GM18505 (cell line): ENCODE measurements at regions not wholly inside any gene's neighbourhood (a gene's known extent, or its start where the extent isn't known, plus 50 kb on each side); places are given as distances from the start of the nearest gene placed in this dataset.

Experiments
- ATAC-seq: cut with Tn5 transposase; IDR thresholded peaks from one replicate; pipeline ENCODE4 v1.9.1; 2021; ENCODE audit not compliant: unreplicated experiment
- POLR2A ChIP-seq: IDR thresholded peaks from 4 replicates; pipeline ENCODE4 v1.6.1; 2011; ENCODE audit warnings: borderline replicate concordance; ENCODE audit not compliant: insufficient read depth, insufficient read length; ENCODE audit errors: extremely low read depth

GRCh38 chr2:147792966-147793617 lies 51.7 kb upstream of the ACVR2A start:
- no peak for TF ChIP-seq POLR2A
- no peak for ATAC-seq

GRCh38 chr2:147790580-147790979 lies 54.2 kb upstream of the ACVR2A start:
- no peak for ATAC-seq
- no peak for TF ChIP-seq POLR2A

- no peak for ATAC-seq
- no peak for TF ChIP-seq POLR2A
These were observed 55.1 kb upstream of the ACVR2A start for GRCh38 chr2:147789720-147790119.

GRCh38 chr2:147789287-147789686 lies 55.5 kb upstream of the ACVR2A start:
- ATAC-seq = no peak
- no peak for TF ChIP-seq POLR2A

- ATAC-seq = no peak
- TF ChIP-seq POLR2A = no peak
These were observed 62.5 kb upstream of the ACVR2A start for GRCh38 chr2:147782141-147782930.

- ATAC-seq = no peak
- TF ChIP-seq POLR2A = no peak
These were observed 65.4 kb upstream of the ACVR2A start for GRCh38 chr2:147779440-147779839.

GRCh38 chr2:147777394-147777793 lies 67.4 kb upstream of the ACVR2A start:
- ATAC-seq = no peak
- TF ChIP-seq POLR2A = no peak

GRCh38 chr2:147774805-147775204 lies 70.0 kb upstream of the ACVR2A start:
- ATAC-seq = no peak
- no peak for TF ChIP-seq POLR2A

GRCh38 chr2:147773479-147773878 lies 71.3 kb upstream of the ACVR2A start:
- no peak for ATAC-seq
- no peak for TF ChIP-seq POLR2A

GRCh38 chr2:147772781-147773180 lies 72.0 kb upstream of the ACVR2A start:
- no peak for TF ChIP-seq POLR2A
- ATAC-seq = no peak

- TF ChIP-seq POLR2A = no peak
- no peak for ATAC-seq
These were observed 81.0 kb upstream of the ACVR2A start for GRCh38 chr2:147763861-147764260.

GRCh38 chr2:147760984-147761383 lies 83.8 kb upstream of the ACVR2A start:
- no peak for TF ChIP-seq POLR2A
- ATAC-seq = no peak

GRCh38 chr2:147759536-147759935 lies 85.3 kb upstream of the ACVR2A start:
- no peak for ATAC-seq
- TF ChIP-seq POLR2A = no peak

GRCh38 chr2:147758821-147759220 lies 86.0 kb upstream of the ACVR2A start:
- ATAC-seq = no peak
- TF ChIP-seq POLR2A = no peak
